ENCODE measurements at regions not wholly inside any gene's neighbourhood (a gene's known extent, or its start where the extent isn't known, plus 50 kb on each side); places are given as distances from the start of the nearest gene placed in this dataset.

DNA sequence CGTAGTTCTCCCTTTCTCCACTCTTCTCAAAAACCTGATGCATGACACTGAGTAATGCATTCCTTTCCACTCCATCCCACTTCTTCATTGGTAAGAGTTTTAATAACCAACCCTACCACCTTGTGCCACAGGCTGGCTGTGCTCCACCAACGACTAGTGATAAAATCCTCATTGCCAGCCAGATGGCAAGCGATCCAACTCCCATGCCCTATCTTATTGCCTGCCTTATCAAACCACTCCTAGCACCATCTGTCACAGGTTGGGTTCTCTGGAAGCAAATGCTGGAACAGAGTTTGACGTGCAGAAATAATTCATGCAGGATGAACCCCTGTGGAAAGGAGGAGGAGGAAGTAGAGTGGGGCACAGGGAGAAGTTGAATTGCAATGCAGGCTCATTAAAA is 99.5 kb downstream of the CHD9NB start:
- intact Hi-C loops (cut with DNase I), result no loop called here
- no peak overlapping the region for H3K4me3 ChIP-seq
- H3K9me3 ChIP-seq (replicated peaks in 1 of 3), result no peaks in the 10 kb centered on the region
- DNase-seq, result no peak
- no peaks in the 10 kb centered on the region for H3K27me3 ChIP-seq
- H3K4me1 ChIP-seq (replicated peaks in 1 of 2), result no peaks in the 10 kb centered on the region
- H3K27ac ChIP-seq, result no peak overlapping the region
- TF ChIP-seq, protein P1, sequence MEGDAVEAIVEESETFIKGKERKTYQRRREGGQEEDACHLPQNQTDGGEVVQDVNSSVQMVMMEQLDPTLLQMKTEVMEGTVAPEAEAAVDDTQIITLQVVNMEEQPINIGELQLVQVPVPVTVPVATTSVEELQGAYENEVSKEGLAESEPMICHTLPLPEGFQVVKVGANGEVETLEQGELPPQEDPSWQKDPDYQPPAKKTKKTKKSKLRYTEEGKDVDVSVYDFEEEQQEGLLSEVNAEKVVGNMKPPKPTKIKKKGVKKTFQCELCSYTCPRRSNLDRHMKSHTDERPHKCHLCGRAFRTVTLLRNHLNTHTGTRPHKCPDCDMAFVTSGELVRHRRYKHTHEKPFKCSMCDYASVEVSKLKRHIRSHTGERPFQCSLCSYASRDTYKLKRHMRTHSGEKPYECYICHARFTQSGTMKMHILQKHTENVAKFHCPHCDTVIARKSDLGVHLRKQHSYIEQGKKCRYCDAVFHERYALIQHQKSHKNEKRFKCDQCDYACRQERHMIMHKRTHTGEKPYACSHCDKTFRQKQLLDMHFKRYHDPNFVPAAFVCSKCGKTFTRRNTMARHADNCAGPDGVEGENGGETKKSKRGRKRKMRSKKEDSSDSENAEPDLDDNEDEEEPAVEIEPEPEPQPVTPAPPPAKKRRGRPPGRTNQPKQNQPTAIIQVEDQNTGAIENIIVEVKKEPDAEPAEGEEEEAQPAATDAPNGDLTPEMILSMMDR (IDR thresholded peaks at IDR 0.05), result no peak
- no peak for TF ChIP-seq POLR2A (IDR thresholded peaks at IDR 0.05)
- H3K36me3 ChIP-seq (replicated peaks in 1 of 2), result no peaks in the 10 kb centered on the region
- 65 to 76% (median 69%) methylated on average over 4 of the region's 4 CpGs for WGBS, 4 donors

DNA sequence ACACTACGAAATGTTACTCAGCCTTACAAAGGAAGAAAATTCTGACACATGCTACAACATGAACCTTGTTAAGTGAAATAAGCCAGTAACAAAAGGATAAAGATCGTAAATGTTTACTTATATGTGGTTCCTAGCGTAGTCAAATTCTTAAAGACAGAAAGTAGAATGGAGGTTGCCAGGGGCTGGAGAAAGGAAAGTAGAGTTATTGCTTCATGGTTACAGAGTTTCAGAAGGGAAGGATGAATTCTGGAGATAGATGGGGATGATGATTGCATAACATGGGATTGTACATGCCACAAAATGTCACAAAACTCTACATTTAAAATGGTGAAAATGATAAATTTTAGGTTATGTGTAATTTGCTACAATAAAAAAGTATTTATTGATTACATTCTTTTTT is 103.8 kb downstream of the CHD9NB start:
- Histone ChIP-seq H3K36me3 (replicated peaks in 1 of 2) (no peaks in the 10 kb centered on the region), H3K27me3 (no peaks in the 10 kb centered on the region), H3K27ac (no peak overlapping the region), H3K9me3 (replicated peaks in 1 of 3) (no peaks in the 10 kb centered on the region), H3K4me3 (no peak overlapping the region), H3K4me1 (replicated peaks in 1 of 2) (no peaks in the 10 kb centered on the region)
- no peak for DNase-seq
- intact Hi-C loops (cut with DNase I), result no loop called here
- 73 to 83% (median 78%) methylated on average over 3 of the region's 3 CpGs for WGBS, 4 donors
- no peak for TF ChIP-seq POLR2A (IDR thresholded peaks at IDR 0.05)
- TF ChIP-seq, protein P1 (IDR thresholded peaks at IDR 0.05), result no peak

DNA sequence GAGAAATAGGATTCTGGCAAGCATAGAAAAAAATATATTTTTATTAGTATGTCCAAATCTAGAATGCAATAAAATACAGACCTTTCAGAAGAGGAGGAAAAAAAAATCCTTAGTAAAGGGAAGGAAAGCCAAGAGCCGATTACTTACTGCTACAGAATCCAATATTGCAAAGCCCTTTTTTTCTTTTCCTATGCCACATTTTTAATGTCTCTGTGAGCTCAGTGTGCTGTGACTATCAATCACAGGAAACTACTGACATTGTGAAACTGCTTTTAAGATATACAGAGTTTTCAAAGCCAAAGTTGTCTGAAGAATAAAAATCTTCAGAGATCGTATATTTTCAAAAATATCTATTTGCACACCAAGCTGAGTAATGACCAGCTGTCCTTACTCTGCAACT is 120.4 kb downstream of the CHD9NB start:
- Histone ChIP-seq H3K4me3 (no peak overlapping the region), H3K27ac (no peak overlapping the region), H3K36me3 (replicated peaks in 1 of 2) (no peaks in the 10 kb centered on the region), H3K9me3 (replicated peaks in 1 of 3) (no peaks in the 10 kb centered on the region), H3K4me1 (replicated peaks in 1 of 2) (no peaks in the 10 kb centered on the region), H3K27me3 (no peaks in the 10 kb centered on the region)
- intact Hi-C loops (cut with DNase I), result no loop called here
- 39 to 48% (median 45%) methylated on average over 2 of the region's 2 CpGs for WGBS, 4 donors
- TF ChIP-seq POLR2A (IDR thresholded peaks at IDR 0.05), result no peak
- TF ChIP-seq, protein P1 (IDR thresholded peaks at IDR 0.05), result no peak
- no peak for DNase-seq

DNA sequence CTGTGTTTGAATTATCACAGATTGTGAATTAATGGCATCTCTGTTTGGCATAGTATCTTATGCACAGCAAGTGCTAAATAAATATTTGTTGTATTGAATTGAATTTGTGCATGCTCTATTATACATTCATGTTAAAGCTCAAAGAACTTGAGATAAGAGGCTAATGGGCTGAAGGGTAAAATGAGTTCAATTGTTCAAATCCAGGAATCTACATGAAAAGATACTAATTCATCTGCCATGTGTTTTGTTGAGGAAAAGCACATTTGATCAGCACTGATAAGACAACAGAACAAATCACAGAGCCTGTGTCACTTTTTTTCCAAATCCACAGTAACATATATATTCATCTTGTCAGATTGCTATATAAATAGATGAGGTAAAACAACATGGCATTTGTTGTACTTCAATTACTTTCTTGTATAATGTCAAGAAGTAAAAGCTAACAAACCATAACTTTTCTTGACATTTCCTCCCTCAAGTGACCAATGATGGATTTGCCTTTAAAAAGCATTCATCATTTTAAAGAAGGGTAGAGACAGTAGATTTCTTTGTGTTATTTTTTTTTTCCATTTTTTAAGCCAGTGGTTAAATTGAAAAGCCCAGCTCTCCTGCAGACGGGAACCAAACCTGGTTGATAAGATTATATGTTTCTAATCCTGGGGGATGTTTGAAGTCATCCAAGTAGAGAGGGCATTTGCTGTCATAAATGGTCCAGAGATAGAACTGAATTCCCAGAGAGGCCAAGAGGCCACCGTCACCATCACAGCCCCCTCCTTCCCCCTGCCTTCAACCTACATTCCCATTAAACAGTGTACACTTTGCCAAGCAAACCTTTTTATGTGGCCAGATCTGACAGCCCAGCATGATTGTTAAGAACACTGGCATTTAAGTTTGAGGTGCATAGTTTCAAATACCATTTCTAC is 123.0 kb downstream of the CHD9NB start:
- no peak for TF ChIP-seq POLR2A (IDR thresholded peaks at IDR 0.05)
- TF ChIP-seq, protein P1 (IDR thresholded peaks at IDR 0.05), result no peak
- Histone ChIP-seq H3K4me1 (replicated peaks in 1 of 2) (no peaks in the 10 kb centered on the region), H3K4me3 (no peak overlapping the region), H3K9me3 (replicated peaks in 1 of 3) (no peaks in the 10 kb centered on the region), H3K27me3 (no peaks in the 10 kb centered on the region), H3K36me3 (replicated peaks in 1 of 2) (no peaks in the 10 kb centered on the region), H3K27ac (no peak overlapping the region)
- intact Hi-C loops (cut with DNase I), result no loop called here
- WGBS, 4 donors, result 19 to 31% (median 20%) methylated on average over 2 of the region's 2 CpGs
- no peak for DNase-seq
